Astrocyte of the hippocampus (primary cell): ENCODE measurements at regions not wholly inside any gene's neighbourhood (a gene's known extent, or its start where the extent isn't known, plus 50 kb on each side); places are given as distances from the start of the nearest gene placed in this dataset.
"Not testable (repeated sequence)": the region's sequence is repeated elsewhere in the genome, so short reads cannot be mapped to it uniquely, and the experiment has no call there.

Experiments
- DNase-seq: peaks from one replicate; pipeline ENCODE4 v3.0.0; 2011; ENCODE audit warnings: low read depth, low spot score

DNA sequence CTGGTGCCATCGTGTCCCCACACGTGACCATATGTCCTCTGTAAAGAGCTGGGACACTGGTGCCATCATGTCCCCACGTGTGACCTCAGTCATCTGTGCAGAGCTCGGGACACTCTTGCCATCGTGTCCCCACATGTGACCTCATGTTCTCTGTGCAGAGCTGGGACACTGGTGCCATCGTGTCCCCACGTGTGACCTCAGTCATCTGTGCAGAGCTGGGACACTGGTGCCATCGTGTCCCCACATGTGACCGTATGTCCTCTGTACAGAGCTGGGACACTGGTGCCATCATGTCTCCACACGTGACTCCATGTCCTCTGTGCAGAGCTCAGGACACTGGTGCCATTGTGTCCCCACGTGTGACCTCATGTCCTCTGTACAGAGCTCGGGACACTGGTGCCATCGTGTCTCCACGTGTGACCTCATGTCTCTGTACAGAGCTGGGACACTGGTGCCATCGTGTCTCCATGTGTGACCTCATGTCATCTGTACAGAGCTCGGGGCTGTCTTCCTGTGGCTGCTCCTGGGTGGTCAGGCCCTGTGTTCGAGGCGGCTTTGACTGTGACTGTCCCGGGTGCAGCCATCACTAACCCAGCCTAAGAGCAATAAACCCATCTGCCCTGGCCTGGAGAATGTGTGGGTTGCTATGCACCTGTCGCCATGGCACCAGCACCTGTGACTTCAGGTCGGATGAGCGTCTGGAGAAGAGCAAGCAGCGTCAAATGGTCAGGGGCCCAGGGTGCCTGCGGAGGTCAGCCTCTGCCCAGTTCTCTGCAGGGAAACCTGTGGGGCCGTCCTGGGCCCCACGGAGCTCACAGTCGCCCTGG is 334.4 kb downstream of the ADGRD1 start:
- no peak for DNase-seq

DNA sequence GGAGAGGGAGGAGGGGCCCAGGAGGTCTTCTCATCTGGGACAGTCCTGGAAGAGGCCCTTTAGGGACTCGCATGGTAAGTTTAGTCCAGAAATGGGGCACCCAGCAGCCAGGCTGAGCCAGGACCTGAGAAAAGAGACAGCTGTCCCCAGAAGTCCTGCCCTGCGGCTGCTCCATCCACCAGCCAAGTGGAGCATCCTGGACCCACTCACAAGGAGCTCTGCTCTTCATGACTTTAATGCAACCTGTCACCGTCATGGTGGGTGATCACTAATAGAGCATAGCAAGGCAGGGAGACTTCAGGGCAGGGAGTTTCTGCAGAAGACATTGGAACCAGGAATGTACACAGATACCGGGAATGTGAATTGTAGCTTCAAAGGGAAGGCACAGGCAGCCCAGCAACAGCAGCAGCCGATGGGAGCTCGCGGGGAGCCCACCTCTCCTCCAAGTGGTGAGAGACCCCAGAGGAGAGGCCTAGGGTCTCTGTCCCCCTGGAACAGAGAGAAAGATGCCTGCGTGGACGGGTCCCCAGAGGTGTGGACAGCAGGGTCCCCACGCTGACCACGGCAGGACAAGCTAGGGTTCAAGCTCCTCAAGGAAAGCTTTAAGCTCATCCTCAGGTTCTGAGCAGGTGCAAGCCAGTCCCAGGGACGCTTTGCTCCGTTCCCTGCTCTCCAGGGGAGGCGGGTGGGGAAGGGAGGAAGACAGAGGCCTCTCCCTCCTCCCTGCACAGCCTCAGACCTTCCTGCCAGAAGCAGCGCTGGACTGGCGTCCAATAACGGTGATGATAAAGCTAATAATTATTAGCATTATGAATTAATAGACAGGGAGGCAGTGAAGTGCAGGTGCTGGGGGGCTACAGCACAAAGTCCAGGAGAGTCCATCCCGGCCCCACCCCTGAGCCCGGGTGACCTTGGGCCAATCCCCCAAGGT is 335.3 kb downstream of the ADGRD1 start:
- not testable (repeated sequence) for DNase-seq

DNA sequence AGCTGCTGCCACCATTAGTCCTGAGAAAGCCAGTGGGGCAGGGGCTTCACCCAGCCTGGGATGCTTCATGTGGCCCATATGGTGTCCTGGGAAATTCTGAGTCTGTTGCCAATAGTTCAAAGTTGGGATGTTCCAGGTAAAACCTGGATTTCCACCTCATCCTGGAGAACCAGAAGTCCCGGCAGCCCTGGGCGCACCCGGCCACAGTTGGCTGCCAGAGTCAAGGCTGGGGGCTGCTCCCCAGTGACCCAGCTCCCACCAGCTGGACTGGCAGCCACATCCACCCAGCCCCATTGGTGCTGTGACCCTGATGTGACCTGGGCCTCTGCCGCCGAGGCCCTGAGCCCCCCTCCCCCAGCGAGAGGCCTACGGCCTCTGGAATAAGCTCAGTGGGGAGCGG is 336.1 kb downstream of the ADGRD1 start:
- DNase-seq = not testable (repeated sequence)

DNA sequence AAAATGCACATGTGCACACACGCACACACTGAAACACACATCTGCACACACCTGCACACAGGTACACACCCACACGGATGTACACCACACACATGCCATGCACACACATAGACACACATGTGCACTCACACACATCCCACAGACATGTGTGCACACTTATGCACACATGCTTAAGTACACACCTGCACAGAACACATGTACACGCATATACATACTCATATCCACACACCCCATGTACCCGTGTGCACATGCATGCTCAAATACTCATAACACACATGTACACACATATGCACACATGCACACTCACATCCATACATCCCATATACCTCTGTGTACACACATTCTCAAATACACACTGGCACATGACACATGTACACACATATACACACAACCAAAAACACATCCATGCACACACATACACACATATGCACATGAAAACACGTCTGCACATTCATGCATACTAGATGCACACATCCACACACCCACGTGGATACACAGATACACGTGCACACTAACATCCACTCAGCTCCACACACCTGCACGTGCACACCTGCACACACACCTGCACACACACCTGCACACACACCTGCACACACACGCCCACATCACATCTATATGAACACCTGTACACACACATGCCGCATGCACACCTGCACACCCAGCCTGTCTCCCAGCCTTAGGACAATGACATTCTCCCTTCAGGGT is 336.7 kb downstream of the ADGRD1 start:
- no peak for DNase-seq

DNA sequence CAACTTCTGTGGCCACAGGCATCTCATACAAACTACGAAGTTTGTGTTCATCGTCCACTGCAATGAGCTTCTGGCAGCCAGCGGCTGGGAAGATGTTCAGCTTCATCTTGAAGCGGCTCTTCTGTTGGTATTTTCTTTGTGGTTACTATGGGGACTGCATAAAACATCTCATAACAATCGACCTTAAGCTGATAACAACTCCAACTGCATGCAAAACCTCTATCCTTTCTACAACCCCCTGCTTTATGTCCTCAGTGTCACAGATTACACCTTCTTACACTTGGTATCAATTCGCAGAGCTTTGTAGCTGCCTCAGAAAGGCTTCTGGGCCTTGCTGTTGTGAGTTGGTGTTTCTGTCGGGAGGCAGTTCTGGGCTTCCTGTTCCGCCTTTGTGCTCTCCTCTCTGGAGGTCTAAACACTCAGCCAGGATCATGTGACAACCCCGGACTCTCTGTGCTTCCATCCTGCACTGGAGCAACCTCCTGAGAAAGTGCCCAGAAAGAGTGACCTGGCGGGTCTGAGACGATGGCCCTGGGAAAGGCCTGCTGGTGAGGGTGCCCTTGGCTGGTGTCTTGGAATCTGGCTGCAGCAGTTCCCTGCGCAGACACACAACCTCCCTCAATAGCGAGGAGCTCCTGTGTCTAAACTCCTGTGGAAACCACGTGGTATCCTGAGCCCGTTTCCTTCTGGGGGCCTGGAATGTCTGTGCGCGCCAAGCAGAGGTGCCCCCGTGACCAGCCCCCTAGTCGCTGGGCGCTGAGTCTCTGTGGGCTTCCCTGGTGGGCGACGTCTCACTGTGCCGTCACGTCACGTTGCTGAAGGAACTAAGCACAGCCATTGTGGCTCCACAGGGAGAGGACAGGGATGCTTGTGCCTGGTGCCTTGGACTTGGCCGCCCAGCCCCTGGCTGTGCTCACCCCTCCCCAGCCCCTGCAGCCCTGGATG is 339.6 kb downstream of the ADGRD1 start:
- DNase-seq = not testable (repeated sequence)

DNA sequence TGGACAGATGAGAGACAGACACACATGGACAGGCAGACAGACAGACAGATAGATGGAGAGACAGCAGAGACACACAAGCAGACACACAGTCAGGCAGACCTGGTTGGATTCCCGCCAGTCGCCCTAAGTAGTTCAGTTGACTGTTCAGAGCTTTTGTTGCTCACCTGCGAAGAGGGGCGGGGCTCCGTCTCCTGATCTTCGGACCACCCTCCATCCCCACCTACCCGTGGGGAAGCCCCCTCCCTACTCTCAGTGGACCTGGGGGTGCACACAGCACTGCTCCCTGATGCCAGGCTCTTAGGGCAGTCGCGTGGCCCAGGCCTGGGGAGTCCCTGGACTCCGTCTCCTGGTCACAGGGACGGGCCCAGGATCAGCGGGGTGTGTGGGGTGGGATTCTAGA is 341.0 kb downstream of the ADGRD1 start:
- DNase-seq = not testable (repeated sequence)

DNA sequence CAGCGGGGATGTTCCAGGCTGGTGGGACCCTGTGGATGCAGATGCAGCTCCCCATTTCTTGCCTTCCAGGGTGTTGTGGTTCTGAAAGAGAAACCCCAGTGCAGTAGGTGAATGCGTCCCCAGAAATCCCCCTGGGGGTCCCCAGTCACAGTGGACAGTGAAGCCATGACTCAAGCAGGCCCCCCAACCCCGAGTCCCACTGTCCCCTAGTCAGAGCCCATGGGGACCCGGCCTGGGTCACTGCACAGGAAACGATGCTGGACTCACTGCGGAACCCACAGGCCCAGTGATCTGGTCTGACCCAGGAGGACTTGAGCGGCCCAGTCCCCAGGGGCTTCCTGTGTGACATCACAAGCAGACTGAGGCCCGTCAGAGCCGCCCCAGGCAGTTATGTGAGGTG is 341.4 kb downstream of the ADGRD1 start:
- not testable (repeated sequence) for DNase-seq

DNA sequence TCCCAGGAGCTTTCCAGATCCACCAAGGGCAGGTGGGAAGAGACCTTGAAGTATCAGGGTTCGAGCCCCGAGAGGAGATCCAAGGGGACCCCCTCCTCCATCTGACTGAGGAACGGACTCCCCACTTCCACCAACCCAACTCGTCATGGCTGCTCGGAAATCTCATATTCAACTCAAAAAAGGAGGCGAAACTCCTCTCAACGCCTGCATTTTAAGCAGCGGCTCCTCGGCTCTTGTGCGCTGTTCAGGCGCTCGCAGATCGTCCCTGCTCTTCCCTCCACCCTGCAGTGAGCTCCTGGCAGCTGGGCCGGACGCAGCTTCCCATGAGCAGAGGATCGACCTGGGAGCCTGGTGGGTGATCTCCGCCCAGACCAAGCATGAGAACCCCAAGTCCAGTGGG is 341.9 kb downstream of the ADGRD1 start:
- DNase-seq = not testable (repeated sequence)

DNA sequence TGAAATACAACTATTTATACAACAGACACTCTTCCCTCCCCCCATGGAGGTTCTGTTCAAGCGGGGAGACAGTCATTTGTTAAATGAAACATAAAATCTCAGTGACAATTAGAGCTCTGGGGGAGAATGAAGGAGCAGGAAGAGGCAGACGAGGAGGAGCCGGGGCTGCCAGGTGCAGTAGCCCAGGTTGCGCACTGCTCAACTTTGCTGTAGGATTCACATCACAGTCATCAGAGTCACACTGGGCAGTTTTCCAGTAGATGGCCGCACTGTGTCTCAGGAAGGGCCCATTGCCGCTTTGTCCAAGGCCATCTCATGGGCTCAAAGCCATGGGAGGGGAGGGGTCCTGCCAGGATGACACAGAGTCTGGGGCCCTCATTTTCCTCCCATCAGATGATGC is 342.4 kb downstream of the ADGRD1 start:
- DNase-seq = not testable (repeated sequence)

DNA sequence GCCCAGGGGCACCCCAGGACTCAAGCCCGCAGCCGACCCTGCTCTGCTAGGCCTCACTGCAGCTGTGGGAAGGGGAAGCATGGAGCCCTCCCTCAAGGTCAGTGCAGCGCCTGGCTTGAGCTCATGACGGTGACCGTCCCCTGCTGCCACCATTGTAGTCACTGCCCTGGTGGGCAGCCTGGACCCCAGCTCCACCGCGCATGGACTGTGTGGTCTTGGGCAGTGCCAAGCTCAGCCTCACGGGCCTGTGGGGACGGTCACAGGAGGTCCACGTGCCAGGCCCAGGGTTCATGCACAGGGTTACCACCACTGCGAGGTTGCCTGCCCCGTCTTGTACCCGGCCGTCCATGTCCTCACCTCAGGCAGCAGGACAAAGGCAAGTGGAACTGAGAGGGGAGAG is 342.9 kb downstream of the ADGRD1 start:
- not testable (repeated sequence) for DNase-seq

DNA sequence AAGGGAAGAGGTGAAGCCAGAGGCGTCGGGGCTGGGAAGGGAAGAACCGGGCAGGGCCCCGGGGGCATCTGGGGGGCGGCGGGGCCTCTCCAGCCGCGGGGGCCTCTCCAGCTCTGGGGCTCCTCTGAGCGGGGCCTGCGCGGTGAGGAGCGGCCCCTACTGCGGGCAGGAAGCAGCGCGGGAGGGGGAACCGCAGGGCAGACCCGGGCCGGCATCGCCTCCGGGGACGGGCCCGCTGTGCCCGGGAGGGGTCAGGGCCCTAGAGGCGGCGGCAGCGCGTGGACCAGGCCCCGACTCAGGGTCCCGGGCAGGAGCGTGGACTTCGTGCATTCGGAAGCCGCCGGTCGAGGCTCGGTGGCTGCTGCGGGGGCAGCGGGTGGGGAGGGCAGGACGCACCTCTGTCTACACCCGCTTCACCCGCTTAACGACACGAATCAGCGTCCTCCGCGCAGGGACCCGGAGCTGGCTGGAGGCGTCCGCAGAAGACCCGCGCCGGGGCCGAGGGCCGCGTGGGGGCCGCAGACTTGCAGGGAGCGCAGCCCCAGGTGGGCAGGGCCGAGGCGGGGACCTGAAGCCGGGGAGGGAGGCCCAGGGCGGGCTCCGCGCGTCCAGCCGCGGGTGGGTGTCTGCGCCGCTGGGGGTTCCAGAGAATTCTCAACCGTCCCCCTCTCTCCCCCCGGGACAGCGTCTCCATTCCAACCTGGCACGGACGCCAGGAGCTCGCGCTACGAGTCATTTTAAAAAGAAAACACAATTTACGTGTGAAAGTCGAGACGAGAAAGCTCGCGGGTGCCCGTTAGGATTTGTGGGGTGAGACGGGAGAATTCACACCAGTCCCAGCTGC is 345.0 kb downstream of the ADGRD1 start:
- DNase-seq = not testable (repeated sequence)

DNA sequence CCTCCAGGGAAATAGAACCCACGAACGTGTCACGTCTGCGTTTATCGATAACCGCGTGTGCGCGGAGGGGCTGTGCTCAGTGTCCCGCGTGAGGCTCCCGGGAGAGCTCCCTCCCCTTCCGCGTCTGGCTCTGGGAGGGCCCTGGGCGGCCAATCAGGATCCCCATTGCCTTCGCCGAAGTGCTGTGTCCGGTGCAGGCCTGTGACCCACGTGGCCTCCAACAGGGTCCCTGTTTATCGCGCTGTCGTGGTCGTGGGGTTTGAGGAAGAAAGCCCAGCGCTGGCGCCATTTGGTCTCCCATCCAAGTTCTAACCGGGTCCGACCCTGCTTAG is 345.6 kb downstream of the ADGRD1 start:
- not testable (repeated sequence) for DNase-seq

DNA sequence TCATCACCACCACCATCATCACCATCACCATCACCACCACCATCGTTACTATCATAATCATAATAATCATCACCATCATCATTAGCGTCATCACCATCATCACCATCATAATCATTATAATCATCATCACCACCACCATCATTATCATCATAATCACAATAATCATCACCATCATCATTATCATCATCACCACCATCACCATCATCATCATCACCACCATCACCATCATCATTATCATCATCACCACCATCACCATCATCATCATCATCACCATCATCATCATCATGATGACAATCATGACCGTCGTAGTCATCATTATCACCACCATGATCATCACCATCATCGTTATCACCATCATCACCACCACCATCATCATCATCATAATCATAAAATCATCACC is 349.9 kb downstream of the ADGRD1 start:
- not testable (repeated sequence) for DNase-seq

DNA sequence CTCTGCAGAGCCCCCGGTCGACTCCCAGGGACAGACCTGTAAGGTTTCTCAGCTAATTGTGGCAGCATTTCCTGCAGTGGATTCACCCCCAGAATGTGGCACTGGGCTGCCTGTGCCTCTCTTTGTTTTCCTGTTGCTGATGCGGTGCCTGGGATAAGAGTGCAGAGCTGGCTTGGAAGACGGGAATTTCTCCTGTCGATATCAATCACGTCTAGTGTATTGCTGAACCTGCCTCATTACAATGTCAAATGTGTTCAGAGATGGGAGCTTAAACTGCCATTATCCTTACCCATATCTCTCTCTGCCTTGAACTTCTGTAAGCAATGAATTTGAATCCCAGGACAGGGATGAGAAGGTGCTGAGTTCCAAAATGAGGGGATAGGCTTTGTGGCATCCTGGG is 350.9 kb downstream of the ADGRD1 start:
- not testable (repeated sequence) for DNase-seq

DNA sequence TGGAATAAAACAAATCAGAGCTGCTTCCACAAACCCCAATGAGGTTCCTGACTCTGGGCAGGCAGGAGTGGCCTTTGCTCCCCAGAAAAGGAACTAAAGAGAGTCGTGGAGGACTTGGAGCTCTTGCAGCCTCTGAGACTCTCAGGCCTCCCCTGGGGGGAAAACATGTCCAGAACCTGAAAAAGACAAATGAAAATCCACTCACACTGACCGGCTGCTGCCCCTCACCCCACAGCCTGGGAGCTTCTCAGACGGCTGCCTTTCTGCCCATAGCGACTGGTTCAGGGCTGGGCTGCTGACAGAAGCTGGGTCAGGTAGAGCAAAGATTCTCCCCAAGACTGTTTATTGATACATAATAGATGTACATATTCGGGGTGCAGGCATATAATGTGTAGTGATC is 356.0 kb downstream of the ADGRD1 start:
- DNase-seq = no peak

DNA sequence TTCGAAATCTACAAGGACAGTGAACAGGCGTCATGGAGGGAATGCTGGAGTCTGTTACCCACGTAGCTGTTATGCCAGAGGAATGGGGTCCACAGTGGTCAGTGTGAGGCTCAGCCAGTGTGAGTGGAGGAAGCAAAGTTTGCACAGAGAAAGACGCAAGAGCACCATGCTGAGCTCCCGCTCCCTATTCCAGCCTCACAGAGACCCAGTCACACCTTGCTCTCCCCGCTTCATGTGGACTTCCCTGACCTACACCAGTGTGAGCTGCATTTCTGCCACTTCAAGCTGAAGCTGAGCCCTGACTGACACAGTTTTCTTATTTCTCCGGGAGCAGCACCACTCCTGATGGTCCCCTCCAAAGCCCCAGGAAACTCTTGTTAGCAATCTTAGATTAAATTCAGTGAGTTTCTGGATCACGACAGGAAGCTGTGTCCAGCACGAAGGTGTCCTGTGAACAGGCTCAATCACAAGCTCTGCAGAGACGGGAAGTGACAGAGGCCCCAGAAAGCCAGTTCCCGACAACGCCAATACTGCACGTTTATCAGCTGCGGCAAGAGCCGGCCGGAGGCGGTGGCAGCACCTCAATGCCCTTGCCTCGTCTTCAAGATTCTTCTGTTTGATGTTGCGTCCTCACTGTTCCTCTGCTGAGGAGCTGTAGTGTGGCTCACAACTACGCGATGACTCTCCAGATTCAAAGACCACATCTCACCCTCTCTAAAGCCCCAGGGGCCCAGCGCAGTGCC is 356.7 kb downstream of the ADGRD1 start:
- DNase-seq = not testable (repeated sequence)

DNA sequence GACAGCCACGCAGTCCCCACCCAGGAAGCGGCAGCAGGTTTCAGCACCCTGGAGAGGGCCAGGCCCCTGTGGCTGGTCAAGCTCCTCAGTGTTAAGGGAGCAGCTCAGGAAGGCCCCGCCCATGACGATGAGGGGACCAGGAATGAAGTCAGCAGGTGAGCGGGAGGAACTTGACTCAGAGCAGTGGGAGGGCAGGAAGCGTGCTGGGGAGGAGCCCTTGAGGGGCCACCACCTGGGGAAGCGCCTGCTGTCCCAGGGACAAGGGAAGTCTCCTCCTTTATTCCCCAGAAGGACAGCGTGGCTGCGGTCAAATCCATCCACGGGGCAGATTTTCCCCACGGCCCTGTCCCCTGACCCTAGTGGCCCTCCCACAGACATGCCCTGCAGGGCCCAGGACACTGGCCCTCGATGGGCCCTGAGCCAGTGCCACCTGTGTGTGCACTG is 357.6 kb downstream of the ADGRD1 start:
- not testable (repeated sequence) for DNase-seq

DNA sequence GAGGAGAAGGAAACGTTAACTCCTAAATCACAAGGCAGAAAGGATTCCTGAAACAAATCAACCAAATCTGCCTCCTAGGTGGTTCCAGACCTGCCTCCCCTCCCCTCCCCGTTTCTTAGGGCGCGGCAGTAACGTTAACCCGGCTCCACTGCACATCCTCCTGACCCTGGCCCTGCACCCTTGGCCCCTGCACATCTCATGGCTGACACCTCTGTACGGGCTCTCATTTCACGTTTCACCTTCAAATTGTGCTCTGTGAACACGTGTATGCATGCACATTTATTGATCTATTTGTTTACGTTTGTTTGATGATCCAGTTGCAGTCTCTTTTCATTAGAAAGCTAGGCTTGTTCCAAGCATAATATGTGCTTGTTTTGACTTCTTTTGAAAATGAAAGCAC is 358.1 kb downstream of the ADGRD1 start:
- no peak for DNase-seq

DNA sequence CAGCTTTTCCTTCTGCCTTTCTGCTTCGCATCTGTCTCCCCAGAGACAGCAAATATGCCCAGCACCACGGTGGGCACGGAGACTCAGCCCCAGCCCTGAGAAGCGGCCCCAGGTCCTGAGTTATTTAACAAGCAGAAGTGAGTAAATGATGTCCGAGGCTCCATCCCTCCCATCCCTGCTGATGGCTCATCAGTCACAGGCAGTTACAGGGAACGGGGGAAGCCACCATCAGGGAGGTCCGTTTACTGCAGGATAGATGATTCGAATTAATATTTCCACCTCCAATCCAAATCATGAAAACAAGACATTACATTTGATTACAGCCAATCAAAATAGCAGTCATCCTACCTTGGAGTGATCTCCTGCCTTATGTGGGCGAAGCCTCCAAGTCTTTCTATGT is 358.7 kb downstream of the ADGRD1 start:
- DNase-seq = not testable (repeated sequence)
